SK-N-SH (cell line): ENCODE measurements at regions not wholly inside any gene's neighbourhood (a gene's known extent, or its start where the extent isn't known, plus 50 kb on each side); places are given as distances from the start of the nearest gene placed in this dataset.

Source experiments
- CHD2 ChIP-seq: fragments of 150-350 bp; IDR thresholded peaks from 2 replicates; pipeline ENCODE4 v1.6.1; 2018; ENCODE audit warnings: low read length; ENCODE audit not compliant: partially characterized antibody
- MXI1 ChIP-seq: IDR thresholded peaks from 2 replicates; pipeline ENCODE4 v1.6.1; 2012; ENCODE audit warnings: mild to moderate bottlenecking, low read depth, low read length, improper control_type of control experiment
- NRF1 ChIP-seq: IDR thresholded peaks from 2 replicates; pipeline ENCODE4 v1.6.1; 2012; ENCODE audit warnings: low read depth, mild to moderate bottlenecking, low read length
- POLR2AphosphoS5 ChIP-seq: IDR thresholded peaks from 2 replicates; pipeline ENCODE4 v1.6.1; 2012; ENCODE audit warnings: low read depth, low read length
- SMC3 ChIP-seq: IDR thresholded peaks from 2 replicates; pipeline ENCODE4 v1.6.1; 2012; ENCODE audit warnings: low read depth, low read length, improper control_type of control experiment
- TF ChIP-seq, protein P1 (sequence below): fragments of 200-600 bp; sonication (generic); IDR thresholded peaks from 2 replicates; pipeline ENCODE4 v1.6.1; 2017; ENCODE audit warnings: antibody characterized with exemption, mild to moderate bottlenecking, moderate library complexity
- TF ChIP-seq, protein P2 (sequence below): IDR thresholded peaks from 2 replicates; pipeline ENCODE4 v1.4.0; 2012; ENCODE audit warnings: low read depth

GRCh38 chr7:131222171-131222570 lies 105.5 kb upstream of the MKLN1 start:
- TF ChIP-seq, protein P1, sequence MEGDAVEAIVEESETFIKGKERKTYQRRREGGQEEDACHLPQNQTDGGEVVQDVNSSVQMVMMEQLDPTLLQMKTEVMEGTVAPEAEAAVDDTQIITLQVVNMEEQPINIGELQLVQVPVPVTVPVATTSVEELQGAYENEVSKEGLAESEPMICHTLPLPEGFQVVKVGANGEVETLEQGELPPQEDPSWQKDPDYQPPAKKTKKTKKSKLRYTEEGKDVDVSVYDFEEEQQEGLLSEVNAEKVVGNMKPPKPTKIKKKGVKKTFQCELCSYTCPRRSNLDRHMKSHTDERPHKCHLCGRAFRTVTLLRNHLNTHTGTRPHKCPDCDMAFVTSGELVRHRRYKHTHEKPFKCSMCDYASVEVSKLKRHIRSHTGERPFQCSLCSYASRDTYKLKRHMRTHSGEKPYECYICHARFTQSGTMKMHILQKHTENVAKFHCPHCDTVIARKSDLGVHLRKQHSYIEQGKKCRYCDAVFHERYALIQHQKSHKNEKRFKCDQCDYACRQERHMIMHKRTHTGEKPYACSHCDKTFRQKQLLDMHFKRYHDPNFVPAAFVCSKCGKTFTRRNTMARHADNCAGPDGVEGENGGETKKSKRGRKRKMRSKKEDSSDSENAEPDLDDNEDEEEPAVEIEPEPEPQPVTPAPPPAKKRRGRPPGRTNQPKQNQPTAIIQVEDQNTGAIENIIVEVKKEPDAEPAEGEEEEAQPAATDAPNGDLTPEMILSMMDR, result no peak; the same call in 1 of the 2 replicates
- TF ChIP-seq MXI1 (no peak), CHD2 (no peak), NRF1 (no peak), SMC3 (no peak), POLR2AphosphoS5 (no peak)
- TF ChIP-seq, protein P2, sequence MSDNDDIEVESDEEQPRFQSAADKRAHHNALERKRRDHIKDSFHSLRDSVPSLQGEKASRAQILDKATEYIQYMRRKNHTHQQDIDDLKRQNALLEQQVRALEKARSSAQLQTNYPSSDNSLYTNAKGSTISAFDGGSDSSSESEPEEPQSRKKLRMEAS, result no peak
